Heart left ventricle (tissue), 13 donors: ENCODE measurements at regions not wholly inside any gene's neighbourhood (a gene's known extent, or its start where the extent isn't known, plus 50 kb on each side); places are given as distances from the start of the nearest gene placed in this dataset.

Experiments used
- POLR2A ChIP-seq, 2 donors: fragments of 450-650 bp; IDR thresholded peaks; one replicate each; pipeline ENCODE4 v1.6.1; 2017; ENCODE audit warnings: antibody characterized with exemption in 2 of 2, mild to moderate bottlenecking in 2 of 2, moderate library complexity in 2 of 2
- TF ChIP-seq, protein P1 (sequence below), 12 donors: fragments of 200-600 bp; sonication (generic) in 4 of 12; IDR thresholded peaks; one replicate each; pipeline versions ENCODE4 v1.5.0 to v1.8.0; 2018 to 2022; ENCODE audit warnings: antibody characterized with exemption in 12 of 12, mild to moderate bottlenecking in 5 of 12
- donor health status: ischemic (EF 13 %, LVEDD 7.1; RV severe dilation, severe dysfunction).
- donor health status: DM: no; HTN: yes; CAD: no.
- donor health status: DM: no; HTN: no; CAD: no.
- donor health status: ischemic (EF 25% LVEDD 6.9; RV normal size, moderate dysfunction).
- donor health status: ischemic (EF 25% LVEDD 5.7; RV mildly dilated, moderate dysfunction).
- donor health status: ischemic (EF 35%, LVEDD 5.7; RV mildly dilated, moderate dysfunction).
- donor health status: nonischemic (EF 11% LVEDD 7.7; RV severe dilation, severe dysfunction).
- donor health status: DM: yes; HTN: yes; CAD: no.
- donor health status: PGD.
- donor health status: ischemic (EF 29% LVEDD 5.4; RV normal size, mild dysfunction).
- donor health status: nonischemic (EF 23%, LVEDD 6.1; RV moderate dilation, normal function).

DNA sequence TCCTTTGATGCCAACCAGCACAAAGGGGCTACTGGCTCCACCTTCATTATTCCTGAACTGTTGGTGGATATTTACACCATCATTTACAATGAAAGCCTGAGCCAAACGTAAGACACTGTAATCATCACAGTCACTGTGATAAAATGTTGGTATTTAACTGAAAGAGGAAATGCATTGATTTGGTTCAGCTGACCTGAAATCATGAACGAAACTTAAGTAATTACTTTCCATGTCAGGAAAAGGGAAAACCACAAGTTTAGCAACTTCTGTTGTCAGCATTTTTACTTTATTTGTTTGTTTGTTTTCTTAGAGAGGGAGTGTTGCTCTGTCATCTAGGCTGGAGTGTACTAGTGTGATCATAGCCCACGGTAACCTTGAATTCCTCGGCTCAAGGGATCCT lies 247.8 kb upstream of the FAM47A start:
- TF ChIP-seq, protein P1, sequence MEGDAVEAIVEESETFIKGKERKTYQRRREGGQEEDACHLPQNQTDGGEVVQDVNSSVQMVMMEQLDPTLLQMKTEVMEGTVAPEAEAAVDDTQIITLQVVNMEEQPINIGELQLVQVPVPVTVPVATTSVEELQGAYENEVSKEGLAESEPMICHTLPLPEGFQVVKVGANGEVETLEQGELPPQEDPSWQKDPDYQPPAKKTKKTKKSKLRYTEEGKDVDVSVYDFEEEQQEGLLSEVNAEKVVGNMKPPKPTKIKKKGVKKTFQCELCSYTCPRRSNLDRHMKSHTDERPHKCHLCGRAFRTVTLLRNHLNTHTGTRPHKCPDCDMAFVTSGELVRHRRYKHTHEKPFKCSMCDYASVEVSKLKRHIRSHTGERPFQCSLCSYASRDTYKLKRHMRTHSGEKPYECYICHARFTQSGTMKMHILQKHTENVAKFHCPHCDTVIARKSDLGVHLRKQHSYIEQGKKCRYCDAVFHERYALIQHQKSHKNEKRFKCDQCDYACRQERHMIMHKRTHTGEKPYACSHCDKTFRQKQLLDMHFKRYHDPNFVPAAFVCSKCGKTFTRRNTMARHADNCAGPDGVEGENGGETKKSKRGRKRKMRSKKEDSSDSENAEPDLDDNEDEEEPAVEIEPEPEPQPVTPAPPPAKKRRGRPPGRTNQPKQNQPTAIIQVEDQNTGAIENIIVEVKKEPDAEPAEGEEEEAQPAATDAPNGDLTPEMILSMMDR (IDR thresholded peaks at IDR 0.05): no peak
- no peak for TF ChIP-seq POLR2A (IDR thresholded peaks at IDR 0.05)
